GM12875 (cell line): ENCODE measurements at regions not wholly inside any gene's neighbourhood (a gene's known extent, or its start where the extent isn't known, plus 50 kb on each side); places are given as distances from the start of the nearest gene placed in this dataset.
"Not testable (repeated sequence)": the region's sequence is repeated elsewhere in the genome, so short reads cannot be mapped to it uniquely, and the experiment has no call there.

Source experiments
- H3K4me3 ChIP-seq: one replicate; pipeline ENCODE4 v1.5.1; 2011; ENCODE audit warnings: low read depth, low read length, control low read depth

GRCh38 chr2:111380733-111381439, 260.2 kb downstream of the BCL2L11 start:
- H3K4me3 ChIP-seq: not testable (repeated sequence)

DNA sequence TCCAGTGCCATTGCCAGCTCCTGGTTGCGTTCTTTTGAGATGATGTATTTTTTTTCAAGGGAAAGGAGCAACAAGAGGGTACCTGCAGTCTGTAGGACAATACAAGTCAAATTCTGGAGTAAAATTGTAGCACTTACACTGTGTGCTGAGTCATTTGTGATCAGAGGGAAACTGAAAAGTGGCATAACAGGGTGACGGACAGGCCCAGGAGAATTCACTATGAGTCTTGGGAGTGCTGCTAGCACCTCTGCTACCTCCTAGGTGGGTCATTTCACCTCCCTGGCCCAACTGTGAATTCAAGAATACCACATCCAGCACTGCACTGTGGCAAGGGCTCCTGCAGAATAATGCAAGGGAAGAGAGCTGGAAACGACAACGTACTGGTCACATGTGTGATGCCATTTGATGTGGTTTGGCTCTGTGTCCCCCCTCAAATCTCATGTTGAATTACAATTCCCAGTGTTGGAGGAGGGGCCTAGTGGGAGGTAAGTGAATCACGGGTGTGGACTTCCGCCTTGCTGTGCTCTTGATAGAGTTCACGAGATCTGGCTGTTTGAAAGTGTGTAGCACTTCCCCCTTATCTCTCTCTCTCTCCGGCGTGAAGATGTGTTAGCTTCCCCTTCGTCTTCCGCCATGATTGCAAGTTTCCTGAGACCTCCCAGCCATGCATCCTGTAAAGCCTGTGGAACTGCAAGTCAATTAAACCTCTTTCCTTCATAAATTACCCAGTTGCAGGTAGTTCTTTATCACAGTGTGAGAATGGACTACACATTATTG, 261.0 kb downstream of the BCL2L11 start:
- not testable (repeated sequence) for H3K4me3 ChIP-seq

- H3K4me3 ChIP-seq: not testable (repeated sequence)
Observed at GRCh38 chr2:111382507-111382906, 261.8 kb downstream of the BCL2L11 start.

- H3K4me3 ChIP-seq: not testable (repeated sequence)
Observed at GRCh38 chr2:111383311-111383710, 262.6 kb downstream of the BCL2L11 start.

- H3K4me3 ChIP-seq: not testable (repeated sequence)
Observed at GRCh38 chr2:111385226-111385957, 264.7 kb downstream of the BCL2L11 start.

DNA sequence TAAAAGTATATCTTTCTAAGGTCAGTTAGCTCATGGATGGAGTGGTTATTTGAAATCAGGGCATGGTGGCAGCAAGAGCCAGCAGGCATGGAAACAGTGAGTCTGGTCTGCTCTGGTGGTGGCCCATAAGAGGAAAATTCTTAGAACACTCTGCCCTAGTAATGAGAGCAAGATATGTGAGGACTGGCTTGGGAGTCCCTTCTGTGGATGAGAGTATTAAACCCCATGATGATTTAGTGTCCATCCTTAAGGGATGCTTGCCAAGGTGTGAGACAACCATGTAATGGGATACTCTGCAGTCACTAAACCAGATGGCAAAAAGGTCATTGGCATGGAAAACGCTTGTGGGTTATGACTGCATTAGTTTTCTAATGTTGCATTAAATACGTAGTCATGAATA, 269.9 kb downstream of the BCL2L11 start:
- not testable (repeated sequence) for H3K4me3 ChIP-seq

DNA sequence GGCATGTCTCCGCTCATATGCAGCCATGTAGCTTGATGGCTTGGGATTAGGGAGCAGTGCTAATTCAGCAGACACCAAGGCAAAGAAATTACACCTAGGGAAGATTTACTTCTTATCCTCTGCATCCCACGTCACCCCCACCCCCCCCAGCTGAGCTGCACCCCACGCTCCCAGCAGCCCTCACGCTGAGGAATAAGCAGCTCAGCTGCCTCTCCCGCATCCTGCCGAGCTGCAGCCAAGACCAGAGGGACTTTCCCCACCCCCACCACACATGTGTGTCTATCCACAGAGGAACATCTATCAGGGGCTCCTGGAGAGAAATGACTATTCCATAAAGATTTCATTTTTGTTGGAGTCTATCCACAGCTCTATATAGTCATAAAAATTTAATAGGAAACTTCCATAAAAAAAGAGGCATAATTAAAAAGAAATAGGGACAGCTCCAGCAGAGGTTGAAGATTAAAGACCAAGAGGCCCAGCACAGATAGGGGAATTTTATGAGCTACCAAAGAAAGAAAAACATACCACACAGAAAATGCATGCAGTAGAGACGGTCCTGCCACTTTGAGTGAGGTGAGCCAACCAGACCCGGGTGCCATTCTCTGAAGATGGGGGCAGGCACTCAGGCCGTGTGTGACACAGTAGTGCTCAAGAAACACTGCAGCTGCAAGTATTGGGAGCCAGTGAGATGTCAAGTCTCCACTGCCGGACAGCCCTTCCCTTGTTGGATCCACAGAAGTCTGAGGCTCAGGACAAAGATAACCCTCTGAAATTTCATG, 274.8 kb downstream of the BCL2L11 start:
- not testable (repeated sequence) for H3K4me3 ChIP-seq

- not testable (repeated sequence) for H3K4me3 ChIP-seq
Observed at GRCh38 chr2:111400598-111401253, 280.0 kb downstream of the BCL2L11 start.

- not testable (repeated sequence) for H3K4me3 ChIP-seq
Observed at GRCh38 chr2:111401270-111402140, 280.8 kb downstream of the BCL2L11 start.

DNA sequence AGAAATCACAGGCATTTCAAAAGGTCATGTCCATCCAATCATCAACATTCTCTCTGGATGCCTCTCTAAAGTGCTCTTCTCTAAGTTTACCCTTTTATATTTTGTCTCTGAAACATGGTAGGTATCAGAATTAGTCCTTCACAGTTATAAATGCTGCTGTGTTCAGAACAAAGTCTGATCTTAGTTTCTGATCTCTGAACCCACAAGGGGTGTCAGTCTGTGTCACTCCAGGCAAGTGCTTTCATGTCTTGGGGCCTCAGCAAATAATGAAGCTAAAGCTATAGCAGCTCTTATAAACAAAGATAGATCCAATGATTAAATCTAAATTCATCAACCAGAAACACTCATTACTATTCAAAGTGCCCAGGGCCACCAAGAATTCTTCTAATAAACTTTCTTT, 281.7 kb downstream of the BCL2L11 start:
- H3K4me3 ChIP-seq: not testable (repeated sequence)

- not testable (repeated sequence) for H3K4me3 ChIP-seq
Observed at GRCh38 chr2:111403287-111403686, 282.6 kb downstream of the BCL2L11 start.

DNA sequence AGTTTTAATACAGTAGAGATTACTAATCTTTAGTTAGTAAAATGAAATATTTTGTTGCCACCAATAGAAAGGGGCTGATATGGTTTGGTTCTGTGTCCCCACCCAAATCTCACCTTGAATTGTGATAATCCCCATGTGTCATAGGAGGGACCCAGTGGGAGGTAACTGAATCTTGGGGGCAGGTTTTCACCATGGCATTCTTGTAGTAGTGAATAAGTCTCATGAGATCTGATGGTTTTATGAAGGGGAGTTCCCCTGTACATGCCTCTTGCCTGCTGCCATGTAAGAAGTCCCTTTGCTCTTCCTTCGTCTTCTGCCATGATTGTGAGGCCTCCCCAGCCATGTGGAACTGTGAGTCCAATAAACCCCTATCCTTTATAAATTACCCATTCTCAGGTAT, 285.9 kb downstream of the BCL2L11 start:
- not testable (repeated sequence) for H3K4me3 ChIP-seq

GRCh38 chr2:111407632-111408194, 287.0 kb downstream of the BCL2L11 start:
- H3K4me3 ChIP-seq: not testable (repeated sequence)

DNA sequence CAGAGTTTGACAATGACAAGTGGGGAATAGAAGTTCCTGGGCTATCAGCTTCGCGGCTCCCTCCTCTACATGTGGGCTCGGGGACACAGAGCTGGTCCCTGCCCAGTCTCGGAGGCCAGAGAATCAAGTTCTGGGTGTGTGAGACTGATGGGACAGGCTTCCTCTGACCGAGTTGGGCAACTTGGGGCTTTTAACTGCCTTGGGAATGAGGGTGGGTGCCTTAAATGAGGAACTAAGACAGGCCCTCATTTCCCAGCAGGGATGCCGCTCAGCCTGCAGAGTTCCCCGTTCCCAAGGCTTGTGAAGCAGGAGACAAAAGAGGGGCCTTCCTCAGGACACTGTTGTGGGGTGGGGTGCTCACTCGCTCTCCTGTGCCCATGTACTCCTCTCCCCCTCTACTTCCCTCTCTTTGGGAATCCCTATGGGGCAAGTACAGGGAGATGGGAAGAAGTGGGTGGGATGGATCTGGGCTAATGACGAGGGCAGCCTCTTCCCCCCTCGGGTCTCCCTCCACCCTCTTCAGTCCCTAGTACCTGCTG, 290.2 kb downstream of the BCL2L11 start:
- H3K4me3 ChIP-seq: not testable (repeated sequence)

GRCh38 chr2:111411867-111412681, 291.4 kb downstream of the BCL2L11 start:
- H3K4me3 ChIP-seq: not testable (repeated sequence)

DNA sequence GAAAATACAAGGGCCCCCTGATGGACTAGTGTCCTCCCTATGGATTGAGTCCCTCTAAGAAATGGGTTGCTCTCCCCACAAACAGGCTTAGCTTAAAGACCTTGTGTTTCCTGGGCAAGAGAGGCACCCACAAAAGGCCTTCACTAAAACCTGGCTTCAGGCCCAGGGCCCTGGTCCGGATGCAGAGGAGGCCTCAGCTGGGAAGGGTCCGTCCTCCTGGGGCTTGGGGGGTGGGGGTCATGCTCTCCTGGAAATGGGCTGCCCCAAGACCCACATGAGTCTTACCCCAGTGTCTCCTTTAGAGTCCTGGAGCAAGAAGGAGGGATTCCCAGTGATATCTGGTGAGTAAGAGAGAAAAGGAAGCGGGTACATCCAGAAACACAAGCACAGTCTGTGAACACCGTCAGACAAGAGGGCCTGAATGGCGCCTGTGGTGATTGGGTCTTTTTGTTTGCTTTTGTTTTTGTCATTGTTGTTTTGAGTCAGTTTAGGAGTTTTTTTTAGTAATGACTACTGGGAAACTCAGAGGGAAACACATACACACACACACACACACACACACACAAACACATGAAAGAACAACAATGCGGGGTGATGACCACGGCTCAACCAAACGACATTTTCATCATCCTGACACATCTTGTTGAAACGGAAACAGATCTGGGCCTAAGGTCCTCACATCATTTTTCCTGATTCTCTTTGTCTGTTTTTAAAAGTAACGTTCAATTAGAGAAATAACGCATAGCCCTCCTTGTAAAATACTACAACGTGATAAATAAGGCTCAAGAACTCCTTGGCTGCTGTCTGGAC, 292.3 kb downstream of the BCL2L11 start:
- H3K4me3 ChIP-seq: not testable (repeated sequence)

DNA sequence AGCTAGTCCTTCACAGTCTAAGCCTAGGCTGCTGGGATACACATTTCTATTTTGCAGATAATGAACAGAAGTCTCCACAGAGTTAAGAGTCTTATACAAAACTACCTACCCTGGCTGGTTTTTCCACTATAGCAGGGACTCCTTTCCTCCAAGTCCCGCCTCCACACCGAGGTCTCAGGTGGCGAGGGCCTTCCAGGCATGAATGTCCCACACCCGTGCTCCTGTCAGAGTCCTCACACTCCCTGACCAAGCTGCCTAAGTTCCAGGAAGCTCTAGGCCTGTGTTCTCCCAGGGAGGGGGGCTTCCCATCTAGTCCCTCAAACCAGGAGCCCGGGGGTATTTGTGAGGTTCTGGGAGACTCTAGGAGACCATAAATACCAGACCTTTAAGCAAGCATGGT, 293.2 kb downstream of the BCL2L11 start:
- not testable (repeated sequence) for H3K4me3 ChIP-seq
